Colonic mucosa (tissue), 4 donors: ENCODE measurements at regions not wholly inside any gene's neighbourhood (a gene's known extent, or its start where the extent isn't known, plus 50 kb on each side); places are given as distances from the start of the nearest gene placed in this dataset.

Experiments
- DNase-seq: peaks from one replicate; pipeline ENCODE4 v3.0.0-alpha.2; 2020
- H3K27ac ChIP-seq: fragments of 200-600 bp; one replicate; pipeline ENCODE4 v1.8.0; 2021
- H3K27me3 ChIP-seq: fragments of 200-600 bp; one replicate; pipeline ENCODE4 v1.8.0; 2021
- H3K36me3 ChIP-seq: fragments of 200-600 bp; one replicate; pipeline ENCODE4 v1.8.0; 2021
- H3K4me1 ChIP-seq: fragments of 200-600 bp; one replicate; pipeline ENCODE4 v1.8.0; 2021; ENCODE audit warnings: mild to moderate bottlenecking
- H3K4me3 ChIP-seq: fragments of 200-600 bp; one replicate; pipeline ENCODE4 v1.8.0; 2021
- H3K9ac ChIP-seq, 2 donors: one replicate each; pipeline ENCODE4 v1.7.0; 2013; ENCODE audit warnings: control low read depth in 2 of 2, low read depth in 2 of 2, low read length in 2 of 2
- H3K9me3 ChIP-seq: fragments of 200-600 bp; one replicate; pipeline ENCODE4 v1.8.0; 2021
- intact Hi-C: fragments of 100-400 bp; cut with DNase I; formaldehyde crosslinking; loops from one replicate; pipeline ENCODE4 v1.14.1; 2022
- TF ChIP-seq, protein P1 (sequence below): fragments of 200-600 bp; IDR thresholded peaks from one replicate; pipeline ENCODE4 v1.8.0; 2022; ENCODE audit warnings: antibody characterized with exemption, mild to moderate bottlenecking
- donor health status: healthy.
- donor health status: DM: no; HTN: no; CAD: no.
- donor health status: DM: no; HTN: no; CAD: no.

DNA sequence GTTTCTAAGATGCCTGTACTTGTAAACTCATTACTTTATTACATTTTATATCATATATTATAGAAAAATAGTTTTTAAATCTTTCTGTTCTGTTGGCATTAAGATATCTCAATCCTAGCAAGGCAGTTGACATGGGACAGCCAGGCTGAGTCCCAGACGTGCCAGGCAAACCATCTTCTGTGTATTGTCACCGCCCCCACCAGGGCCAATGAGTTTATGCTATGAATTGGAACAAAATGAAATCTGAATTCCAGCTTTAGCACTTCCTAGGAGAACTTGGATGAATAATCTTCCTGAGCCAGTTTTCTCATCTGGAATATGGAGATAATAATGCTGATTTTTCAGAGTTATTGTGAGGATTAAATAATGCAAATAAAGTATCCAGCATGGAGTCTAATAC, 79.9 kb upstream of the GSX1 start:
- intact Hi-C loops: loop anchor here (5.0 kb wide), 1 partner anchor 180 kb away; no protein-coding TSS in a partner anchor
- Histone ChIP-seq H3K36me3 (no peaks in the 10 kb centered on the region), H3K9ac (no peak overlapping the region), H3K27ac (no peak overlapping the region), H3K27me3 (no peaks in the 10 kb centered on the region), H3K9me3 (no peaks in the 10 kb centered on the region), H3K4me1 (no peaks in the 10 kb centered on the region), H3K4me3 (no peak overlapping the region)
- TF ChIP-seq, protein P1, sequence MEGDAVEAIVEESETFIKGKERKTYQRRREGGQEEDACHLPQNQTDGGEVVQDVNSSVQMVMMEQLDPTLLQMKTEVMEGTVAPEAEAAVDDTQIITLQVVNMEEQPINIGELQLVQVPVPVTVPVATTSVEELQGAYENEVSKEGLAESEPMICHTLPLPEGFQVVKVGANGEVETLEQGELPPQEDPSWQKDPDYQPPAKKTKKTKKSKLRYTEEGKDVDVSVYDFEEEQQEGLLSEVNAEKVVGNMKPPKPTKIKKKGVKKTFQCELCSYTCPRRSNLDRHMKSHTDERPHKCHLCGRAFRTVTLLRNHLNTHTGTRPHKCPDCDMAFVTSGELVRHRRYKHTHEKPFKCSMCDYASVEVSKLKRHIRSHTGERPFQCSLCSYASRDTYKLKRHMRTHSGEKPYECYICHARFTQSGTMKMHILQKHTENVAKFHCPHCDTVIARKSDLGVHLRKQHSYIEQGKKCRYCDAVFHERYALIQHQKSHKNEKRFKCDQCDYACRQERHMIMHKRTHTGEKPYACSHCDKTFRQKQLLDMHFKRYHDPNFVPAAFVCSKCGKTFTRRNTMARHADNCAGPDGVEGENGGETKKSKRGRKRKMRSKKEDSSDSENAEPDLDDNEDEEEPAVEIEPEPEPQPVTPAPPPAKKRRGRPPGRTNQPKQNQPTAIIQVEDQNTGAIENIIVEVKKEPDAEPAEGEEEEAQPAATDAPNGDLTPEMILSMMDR: no peak
- no peak for DNase-seq

DNA sequence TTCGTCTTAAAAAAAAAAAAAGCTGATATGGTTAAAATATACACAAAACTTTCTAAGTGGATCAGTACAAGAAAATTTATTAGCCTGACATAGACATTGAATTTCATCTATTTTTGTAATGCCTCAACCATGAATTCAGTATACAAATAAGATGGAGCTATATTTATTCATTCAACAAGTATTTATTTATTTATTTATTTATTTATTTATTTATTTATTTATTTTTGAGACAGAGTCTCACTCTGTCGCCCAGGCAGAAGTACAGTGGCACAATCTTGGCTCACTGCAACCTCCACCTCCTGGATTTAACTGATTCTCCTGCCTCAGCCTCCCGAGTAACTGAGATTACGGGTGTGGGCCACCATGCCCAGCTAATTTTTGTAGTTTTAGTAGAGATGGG, 78.5 kb upstream of the GSX1 start:
- Histone ChIP-seq H3K9ac (no peak overlapping the region), H3K4me1 (no peaks in the 10 kb centered on the region), H3K9me3 (no peaks in the 10 kb centered on the region), H3K27me3 (no peaks in the 10 kb centered on the region), H3K4me3 (no peak overlapping the region), H3K36me3 (no peaks in the 10 kb centered on the region), H3K27ac (no peak overlapping the region)
- TF ChIP-seq, protein P1: no peak
- no peak for DNase-seq
- intact Hi-C loops: loop anchor here (5.0 kb wide), 1 partner anchor 181 kb away; no protein-coding TSS in a partner anchor

DNA sequence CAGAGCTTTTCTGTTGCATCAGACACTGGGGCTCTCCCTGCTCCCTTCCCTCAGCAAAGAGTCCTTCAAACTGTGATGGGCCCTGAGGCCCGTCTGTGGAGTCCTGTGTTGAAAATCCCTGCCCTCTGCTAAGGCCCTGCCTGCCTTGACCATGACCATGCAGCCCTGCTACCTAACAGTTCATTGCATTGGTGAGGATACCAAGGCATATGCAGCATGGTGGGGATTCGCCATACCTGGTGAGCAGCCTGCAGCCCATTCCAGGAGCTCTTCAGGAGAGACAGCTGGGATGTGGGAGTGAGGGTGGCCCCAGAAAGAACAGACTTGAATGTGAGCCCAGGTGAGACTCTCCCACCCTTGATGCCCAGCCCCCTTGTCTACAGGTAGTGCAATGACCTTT, 70.6 kb upstream of the GSX1 start:
- no peaks in the 10 kb centered on the region for H3K4me1 ChIP-seq
- no peaks in the 10 kb centered on the region for H3K36me3 ChIP-seq
- H3K9ac ChIP-seq: no peak overlapping the region
- no peak overlapping the region for H3K4me3 ChIP-seq
- H3K9me3 ChIP-seq: no peaks in the 10 kb centered on the region
- TF ChIP-seq, protein P1: no peak
- no peak for DNase-seq
- H3K27ac ChIP-seq: no peak overlapping the region
- H3K27me3 ChIP-seq: no peaks in the 10 kb centered on the region
- intact Hi-C loops: no loop called here

DNA sequence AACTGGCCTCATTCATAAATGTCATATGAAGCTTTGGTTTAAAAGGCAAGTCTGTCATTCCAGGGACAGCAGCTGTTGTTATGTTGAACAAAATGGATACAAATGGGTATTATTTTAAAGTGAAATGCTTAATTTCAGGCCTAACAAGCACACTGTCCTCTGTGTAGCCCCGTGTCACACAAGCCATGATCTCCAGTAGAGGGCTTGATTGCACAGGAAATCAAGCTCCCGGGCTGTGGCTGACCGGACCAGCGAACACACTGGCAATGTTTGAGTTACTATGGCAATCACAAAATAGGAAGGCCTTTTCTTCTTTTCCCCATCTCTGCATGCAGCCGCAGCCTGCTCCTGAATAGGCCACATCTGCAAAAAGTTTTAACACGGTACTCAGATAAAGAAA, 64.0 kb upstream of the GSX1 start:
- Histone ChIP-seq H3K27ac (no peak overlapping the region), H3K9me3 (no peaks in the 10 kb centered on the region), H3K27me3 (no peaks in the 10 kb centered on the region), H3K4me3 (no peak overlapping the region), H3K36me3 (no peaks in the 10 kb centered on the region), H3K9ac (no peak overlapping the region), H3K4me1 (no peaks in the 10 kb centered on the region)
- TF ChIP-seq, protein P1: no peak
- DNase-seq: no peak
- intact Hi-C loops: no loop called here

DNA sequence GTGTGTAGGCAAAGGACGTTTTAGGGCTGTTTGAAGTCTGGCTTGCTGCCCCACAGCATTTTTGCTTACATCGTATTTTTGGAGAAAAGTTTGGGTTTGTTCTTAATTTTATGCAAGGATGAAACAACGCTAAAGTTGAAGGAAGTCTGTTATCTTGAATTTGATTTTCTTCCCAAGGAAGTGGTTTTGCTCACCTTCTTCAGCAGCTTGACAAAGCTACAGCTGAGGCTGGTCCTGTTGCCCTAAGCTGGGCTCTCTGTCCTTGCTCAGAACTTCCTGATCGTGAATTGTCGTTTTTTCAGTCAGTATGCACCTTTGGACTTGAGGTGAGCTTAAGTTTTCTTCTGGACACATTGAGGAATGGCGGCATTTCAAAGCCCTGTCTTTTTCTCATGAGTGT, 62.1 kb upstream of the GSX1 start:
- H3K9me3 ChIP-seq: no peaks in the 10 kb centered on the region
- no peak overlapping the region for H3K9ac ChIP-seq
- intact Hi-C loops: no loop called here
- H3K27me3 ChIP-seq: no peaks in the 10 kb centered on the region
- no peaks in the 10 kb centered on the region for H3K4me1 ChIP-seq
- no peaks in the 10 kb centered on the region for H3K36me3 ChIP-seq
- TF ChIP-seq, protein P1: no peak
- no peak overlapping the region for H3K4me3 ChIP-seq
- H3K27ac ChIP-seq: no peak overlapping the region
- DNase-seq: no peak
